GM21529 (cell line): ENCODE measurements at regions not wholly inside any gene's neighbourhood (a gene's known extent, or its start where the extent isn't known, plus 50 kb on each side); places are given as distances from the start of the nearest gene placed in this dataset.

Source experiments
- ATAC-seq: cut with Tn5 transposase; IDR thresholded peaks from one replicate; pipeline ENCODE4 v1.9.1; 2021; ENCODE audit not compliant: unreplicated experiment

GRCh38 chr10:29692121-29692539 is 57.4 kb upstream of the SVIL start:
- ATAC-seq, result no peak

GRCh38 chr10:29691564-29692072 is 56.8 kb upstream of the SVIL start:
- no peak for ATAC-seq

- no peak for ATAC-seq
Observed at GRCh38 chr10:29689001-29689400, 54.2 kb upstream of the SVIL start.

- ATAC-seq, result no peak
Observed at GRCh38 chr10:29688230-29688661, 53.5 kb upstream of the SVIL start.

GRCh38 chr10:29687421-29688164 is 52.8 kb upstream of the SVIL start:
- no peak for ATAC-seq

- ATAC-seq, result no peak
Observed at GRCh38 chr10:29685506-29685905, 50.7 kb upstream of the SVIL start.
